ENCODE measurements at regions not wholly inside any gene's neighbourhood (a gene's known extent, or its start where the extent isn't known, plus 50 kb on each side); places are given as distances from the start of the nearest gene placed in this dataset.

DNA sequence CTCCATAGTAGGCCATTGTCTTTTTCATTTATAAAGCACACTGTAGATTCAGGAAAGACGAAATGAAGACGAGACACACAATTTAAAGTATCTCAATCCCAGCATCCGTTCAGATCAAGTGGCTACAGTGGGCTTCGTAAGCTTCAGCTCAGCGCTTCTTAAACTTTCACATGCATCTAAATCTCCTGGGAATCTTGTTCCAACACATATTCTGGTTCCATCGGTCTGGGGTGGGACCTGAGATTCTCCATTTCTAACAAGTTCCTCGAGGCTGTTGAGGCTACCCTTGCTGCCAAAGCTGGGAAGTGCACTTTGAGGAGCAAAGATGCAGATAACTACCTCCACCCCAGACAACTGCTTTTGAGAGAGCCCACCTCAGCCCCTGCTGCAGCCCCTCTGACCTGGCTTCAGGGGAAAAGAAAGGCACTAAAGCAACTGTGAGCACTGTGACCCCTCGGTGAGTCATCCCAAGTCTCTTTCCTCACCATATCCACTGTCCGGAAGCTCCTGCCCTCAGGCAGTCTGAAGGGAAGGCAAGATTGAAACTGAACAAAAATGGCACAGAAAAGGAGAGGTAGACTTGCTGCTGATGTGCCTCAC is 201.1 kb upstream of the FBXO11 start:
- DNase-seq (ENCODE audit: low spot score): peak; percentile 46

DNA sequence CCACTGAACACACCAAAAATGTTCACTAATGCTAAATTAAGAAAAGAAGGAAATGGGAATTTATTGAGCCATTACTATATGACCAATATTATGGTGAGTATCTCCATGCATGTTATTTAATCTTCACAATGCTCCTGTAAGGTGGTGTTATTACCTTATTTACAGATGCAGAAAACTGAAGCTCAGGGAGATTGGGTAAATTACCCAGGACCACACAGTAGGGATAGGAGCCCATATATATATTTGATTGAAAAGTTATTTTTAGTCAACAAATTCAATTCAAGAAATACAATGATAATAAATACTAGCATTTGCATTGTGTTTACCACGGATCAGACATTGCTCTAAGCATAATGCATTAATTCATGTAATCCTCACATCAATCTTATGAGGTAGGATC is 202.2 kb upstream of the FBXO11 start:
- no peak for DNase-seq (ENCODE audit: low spot score)

DNA sequence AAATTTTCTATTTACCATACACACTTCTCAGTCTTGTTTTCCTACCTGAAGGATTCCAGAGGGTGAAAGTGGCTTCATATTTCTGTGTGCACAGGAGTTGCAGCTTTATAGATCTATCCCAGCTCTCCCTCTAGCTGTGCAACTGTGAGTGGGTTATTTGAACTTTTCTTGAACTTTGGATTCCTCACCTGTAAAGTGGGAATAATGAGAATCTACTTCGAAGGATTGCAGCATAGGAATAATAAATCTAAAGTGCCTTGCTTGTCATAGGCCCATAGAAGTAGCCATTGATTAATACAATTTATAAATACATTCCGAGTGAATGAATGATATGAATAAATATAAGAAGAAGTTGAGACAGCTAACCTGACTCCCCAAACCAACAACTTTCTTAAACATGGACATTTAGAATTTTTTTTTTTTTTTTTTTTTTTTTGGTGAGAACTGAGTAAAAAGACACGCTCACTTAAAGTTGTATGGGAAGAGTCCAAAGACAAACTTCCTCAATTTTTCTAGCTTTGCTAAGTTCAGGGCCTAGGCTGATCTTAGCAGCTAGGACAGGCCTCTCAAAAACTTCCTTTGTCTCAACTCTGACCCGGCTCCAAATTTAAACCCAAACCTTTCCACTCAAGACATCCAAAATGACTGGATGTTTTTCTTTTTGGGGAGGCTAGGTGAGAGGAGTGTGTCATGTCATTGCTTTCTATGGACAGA is 203.3 kb upstream of the FBXO11 start:
- no peak for DNase-seq (ENCODE audit: low spot score)

DNA sequence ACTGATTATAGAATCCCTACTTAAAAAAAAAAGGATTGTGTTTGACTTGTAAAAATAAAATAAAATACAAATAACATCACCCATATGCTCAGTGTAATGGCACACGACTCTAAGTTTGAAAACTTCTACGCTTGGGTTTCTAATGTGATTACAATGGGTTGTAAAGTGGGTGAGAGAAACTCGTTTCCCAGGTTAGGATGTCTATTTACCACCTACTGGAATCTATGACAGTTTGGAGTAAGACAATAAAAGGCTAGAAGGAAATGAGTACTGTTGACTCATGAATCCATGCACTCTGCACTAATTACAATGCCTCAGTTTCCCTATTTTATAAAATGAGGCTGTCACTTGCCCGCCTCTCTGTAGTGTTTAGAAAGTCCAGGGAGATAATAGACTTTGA is 204.0 kb upstream of the FOXN2 start:
- DNase-seq (ENCODE audit: low spot score): no peak

DNA sequence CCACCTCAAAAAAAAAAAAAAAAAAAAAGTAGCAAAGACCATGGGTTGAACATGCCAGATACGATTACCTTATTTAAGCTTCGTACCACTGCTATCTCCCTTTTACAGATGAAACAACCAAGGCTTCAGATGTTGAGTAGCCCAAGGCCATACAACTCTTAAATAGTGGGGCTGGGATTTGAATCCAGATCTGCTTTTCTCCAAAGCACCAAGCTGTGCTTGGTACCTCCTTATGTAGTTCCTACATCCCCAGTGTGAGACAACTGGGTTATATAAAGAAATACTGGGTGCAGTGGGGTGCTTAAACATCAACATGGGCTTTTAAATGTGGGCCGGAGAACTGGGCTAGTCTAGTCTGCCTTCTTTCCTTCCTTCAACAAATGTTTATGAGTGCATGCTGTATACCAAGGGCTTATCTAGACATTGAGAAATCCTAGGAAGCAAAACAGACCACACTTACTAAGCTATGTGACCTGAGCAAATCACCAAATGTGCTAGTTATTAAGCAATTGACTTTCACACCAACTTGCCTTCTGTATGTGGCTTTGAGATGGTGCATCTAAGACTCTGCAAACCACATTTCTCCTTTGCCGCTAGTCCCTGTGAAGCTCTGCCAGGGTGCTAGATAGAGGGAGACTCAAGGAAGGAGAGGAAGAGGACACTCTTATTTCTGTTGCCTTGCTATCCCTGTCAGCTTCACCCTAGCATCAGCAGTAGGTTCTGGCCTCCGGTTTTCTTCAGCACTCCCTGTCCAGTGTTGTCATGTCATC is 201.4 kb upstream of the FOXN2 start:
- DNase-seq (ENCODE audit: low spot score): no peak

DNA sequence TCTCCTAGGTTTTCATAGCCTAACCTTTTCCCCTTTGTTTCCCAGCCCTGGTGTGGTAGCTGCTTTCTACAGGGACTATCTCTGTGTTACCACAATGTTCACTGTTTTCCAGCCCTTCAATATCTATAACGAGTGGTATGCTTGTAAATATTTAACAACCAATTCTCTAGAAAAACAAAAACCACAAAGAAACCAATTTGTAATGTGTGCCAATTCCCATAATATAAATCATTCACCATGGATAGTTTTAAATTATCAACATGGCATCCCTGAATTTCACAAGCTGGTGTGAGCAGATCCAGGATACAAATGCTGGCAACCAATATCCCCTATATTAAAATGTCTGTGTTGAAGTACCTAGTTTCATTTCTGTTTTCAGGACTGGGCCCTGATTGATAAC is 200.7 kb upstream of the FOXN2 start:
- no peak for DNase-seq (ENCODE audit: low spot score)

DNA sequence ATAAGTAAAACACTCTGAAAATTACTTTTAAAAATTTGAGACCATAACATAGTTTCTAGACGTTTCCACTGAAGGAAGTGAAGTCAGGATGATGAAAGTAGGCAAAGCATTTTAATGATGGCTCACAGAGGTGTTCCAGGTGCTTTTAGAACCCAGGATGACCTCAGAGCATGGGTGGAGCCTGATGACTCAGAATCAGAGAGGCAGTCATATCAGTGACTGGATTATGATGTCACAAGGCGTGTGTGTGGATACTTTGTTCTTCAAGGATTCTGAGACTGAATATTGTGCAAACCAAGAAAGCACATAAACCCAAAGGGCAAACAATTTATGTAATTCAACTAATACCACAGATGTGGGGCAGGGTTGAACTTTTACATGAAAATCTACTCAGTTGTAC is 200.2 kb upstream of the FOXN2 start:
- DNase-seq (ENCODE audit: low spot score): peak; percentile 15

DNA sequence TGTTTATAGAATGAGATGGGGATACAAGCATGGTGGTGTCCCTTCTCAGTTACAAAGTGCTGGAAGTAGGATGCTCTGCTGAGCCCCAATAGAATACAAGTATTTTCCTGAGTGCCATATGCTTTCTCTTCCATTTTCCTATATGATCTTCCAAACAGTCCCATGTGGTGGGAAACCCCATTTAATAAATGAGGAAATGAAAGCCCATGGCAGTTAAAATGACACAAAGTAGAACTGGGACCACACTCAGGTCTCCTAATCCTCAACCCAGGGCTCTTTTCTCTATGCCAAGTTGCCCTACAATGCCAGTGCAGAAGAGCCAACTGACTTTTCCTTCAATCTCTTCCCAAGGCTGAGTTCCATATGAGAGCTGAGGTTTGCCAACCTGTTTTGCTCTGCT is 198.0 kb upstream of the FOXN2 start:
- DNase-seq (ENCODE audit: low spot score): no peak

DNA sequence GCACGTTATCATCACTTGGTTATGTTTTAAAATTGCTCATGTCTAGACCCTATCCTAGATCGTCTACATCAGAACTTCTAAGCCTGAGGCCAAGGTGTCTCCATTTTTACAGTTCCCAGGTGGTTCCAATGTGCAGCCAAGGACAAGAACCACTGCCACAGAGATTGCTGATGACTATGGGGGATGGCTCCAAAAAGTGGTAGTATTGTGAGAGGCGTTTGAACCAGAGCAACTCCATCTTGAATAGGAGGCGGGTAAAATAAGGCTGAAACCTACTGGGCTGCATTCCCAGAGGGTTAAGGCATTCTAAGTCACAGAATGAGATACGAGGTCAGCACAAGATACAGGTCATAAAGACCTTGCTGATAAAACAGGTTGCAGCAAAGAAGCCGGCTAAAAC is 195.6 kb upstream of the FOXN2 start:
- DNase-seq (ENCODE audit: low spot score): no peak

DNA sequence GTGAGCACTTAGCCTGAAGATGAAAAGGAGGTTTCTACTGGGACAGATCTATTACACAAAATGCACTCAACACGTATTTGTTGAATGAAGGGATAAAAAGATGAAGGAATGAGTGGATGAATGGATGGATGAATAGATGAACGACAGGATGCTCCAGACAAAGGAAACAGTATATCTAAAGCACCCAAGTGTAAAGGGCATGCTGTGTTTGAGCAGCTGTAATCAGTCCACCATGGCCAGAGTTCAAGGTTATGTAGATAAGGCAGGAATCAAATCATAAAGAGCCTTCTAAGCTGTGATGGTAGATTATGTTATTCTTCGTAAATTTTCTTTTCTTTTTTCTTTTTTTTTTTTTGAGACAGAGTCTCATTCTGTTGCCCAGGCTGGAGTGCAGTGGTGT is 194.4 kb upstream of the FOXN2 start:
- no peak for DNase-seq (ENCODE audit: low spot score)

DNA sequence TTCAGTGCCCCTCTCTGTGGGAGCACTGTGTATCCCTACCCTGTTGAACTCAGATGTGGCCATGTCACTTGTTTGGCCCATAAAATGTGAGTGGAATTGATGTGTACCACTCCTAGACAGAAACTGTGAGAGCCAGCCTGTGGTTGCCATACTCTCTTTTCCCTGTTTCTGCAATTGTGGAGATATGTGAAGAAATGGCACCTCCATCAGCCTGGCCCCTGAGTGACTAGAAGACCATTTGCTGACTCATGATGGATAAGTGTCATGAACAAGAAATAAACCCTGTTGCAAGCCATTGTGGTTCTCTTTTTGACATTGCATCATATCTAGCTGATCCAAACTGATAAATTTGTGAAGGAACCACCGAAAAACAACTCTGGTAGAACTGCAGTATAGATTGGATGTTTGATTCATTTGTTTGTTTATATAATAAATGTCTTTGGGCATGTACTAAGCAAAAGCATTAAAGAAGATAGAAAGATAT is 193.7 kb upstream of the FOXN2 start:
- no peak for DNase-seq (ENCODE audit: low spot score)

DNA sequence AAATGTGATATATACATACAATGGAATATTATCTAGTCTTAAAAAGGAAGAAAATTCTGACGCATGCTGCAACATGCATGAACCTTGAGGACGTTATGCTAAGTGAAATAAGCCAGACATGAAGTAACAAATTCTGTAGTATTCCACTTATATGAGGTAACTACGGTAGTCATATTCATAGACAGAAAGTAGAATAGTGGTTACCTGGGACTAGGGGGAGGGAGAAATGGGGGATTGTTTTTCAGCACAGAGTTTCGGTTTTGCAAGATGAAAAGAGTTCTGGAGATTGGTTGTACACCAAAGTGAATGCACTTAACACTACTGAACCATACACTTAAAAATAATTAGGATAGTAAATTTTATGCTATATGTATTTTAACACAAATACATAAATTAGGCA is 192.3 kb upstream of the FOXN2 start:
- no peak for DNase-seq (ENCODE audit: low spot score)

DNA sequence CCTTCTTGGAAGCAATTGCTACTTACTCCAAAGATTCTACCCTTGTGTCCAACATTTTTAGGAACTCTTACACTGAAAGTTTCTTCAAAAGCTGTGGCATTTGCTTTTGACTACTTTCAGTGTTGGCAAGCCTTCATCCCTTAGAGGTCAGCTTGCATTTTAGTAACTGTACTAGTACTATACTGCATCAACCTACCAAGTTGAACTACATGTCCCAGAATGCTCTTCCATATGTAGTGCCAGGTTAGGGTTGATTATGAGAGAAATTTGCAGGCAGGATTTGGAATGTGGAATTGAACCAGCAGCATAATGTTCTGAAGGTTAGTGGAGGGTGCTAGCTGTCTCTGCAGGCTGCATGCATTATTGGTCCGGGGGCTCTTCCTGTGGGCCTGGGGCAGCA is 189.9 kb upstream of the FOXN2 start:
- peak; percentile 5 for DNase-seq (ENCODE audit: low spot score)

DNA sequence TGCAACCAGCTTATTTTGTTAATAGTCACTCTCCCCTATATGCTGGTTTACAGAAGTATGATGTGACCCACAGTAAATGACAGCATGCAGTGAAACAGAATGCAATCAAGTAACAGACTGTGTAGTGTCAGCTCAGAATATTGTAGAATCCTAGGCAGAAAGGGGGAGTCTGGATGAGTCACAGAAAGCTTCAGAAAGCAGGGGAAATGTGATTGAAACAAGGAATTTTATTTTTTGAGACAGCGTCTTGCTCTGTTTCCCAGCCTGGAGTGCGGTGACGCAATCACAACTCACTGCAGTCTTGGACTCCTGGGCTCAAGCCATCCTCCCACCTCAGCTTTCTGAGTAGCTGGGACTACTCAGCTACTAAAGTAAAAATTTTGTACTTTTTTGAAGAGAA is 188.3 kb upstream of the FOXN2 start:
- peak; percentile 18 for DNase-seq (ENCODE audit: low spot score)

DNA sequence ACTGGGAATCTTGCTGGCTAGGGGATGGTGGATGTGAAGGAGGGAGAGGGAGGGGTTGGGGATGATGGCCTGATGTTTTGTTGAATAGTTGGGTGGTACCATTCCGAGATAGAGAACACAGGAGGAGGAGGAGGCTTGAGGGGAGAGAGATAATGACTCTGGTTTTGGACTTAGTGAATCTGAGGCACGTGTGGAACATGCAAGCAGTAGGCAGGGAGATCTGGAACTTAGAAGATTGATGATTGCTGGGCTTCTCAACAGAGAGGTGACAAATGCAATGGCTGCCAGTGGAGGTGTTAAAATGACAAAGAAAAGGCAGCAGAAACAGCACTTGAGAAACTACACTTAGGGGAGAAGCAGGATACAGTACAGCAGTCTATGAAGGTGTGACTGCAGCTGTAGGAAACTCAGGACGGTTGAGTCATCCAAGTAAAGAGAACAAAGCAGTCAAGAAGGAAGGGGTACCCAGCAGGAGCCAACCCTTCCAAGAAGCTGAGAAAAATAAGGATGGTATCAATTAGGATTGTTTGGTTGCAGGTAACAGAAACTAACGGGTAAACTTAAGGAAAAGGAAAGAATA is 186.8 kb upstream of the FOXN2 start:
- DNase-seq (ENCODE audit: low spot score): no peak

DNA sequence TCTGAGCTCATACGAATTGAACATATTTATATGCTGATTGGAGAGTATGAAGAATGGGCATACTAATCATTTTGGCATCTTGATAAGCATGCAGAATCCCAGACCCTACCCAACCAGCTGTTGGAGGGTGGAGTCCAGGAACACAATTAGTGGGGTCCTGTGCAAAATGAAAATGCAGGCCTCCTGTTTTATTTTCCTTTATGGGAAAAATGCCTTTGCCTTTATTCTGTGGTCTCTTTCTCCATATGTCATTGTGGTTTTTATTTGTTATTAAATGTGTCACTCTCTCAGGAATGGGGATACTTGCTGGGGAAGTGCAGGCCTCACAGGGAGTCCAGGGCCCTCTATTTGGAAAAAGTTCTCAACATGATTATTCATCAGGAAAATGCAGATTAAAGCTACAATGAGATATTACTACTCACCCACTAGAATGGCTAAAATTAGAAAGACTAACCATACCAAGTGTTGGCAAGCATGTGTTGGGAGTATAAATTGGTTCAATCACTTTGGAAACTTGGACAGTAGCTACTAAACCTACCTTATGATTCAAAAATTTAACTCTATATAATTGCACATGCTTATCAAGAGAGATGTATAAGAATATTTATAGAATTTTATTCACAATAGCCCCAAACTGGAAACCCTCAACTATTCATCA is 185.1 kb upstream of the FOXN2 start:
- peak; percentile 12 for DNase-seq (ENCODE audit: low spot score)

DNA sequence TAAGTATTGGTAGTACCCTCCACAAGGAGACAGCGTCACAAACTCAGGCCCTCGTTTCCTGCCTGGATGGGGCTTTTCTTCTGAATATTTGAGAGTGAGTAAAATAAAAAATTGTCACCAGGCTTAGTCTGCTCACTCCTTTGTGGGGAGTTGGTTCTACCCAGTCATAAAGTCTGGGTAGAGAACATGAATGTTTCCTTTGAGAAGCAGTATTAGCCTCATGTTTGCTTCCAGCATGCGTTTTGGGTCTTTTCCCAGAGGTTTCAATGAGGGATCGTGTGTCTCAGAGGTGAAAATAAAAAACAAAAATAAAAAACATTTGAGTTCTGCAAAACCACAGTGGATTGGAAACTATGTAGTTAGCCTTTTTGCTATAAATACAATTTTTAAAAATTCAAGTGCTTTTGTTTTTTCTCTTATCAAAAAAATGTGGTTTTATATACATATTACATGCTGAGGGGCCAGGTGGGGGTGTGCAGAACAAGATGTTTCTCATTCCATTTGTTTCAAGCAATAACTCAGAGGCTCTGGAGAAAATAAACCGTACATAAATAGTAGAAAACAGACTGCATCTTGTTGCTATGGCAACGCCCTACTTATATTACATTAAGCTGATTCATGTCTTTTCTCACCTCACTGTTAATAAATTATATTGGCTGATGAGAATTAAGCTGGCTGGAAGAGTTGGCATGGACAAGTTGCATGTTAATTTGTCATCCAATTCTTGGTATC is 182.8 kb upstream of the FOXN2 start:
- DNase-seq (ENCODE audit: low spot score): peak; percentile 39

DNA sequence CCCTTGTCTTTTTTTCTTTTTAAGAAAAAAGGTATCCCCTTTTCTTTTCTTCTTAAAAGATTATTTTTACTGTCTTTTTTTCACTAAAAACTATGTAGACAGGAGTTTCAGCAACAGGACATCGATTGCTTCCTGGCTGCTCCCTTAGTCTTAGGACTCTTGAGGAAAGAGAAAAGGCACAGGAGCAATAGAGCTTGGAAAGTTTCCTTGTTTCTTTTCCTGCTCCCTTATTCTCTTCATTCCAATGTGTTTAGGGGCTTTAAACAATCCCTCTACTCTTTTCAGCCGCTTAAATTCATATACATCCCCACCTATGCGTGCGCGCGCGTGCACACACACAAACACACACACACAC is 182.2 kb upstream of the FOXN2 start:
- no peak for DNase-seq (ENCODE audit: low spot score)

DNA sequence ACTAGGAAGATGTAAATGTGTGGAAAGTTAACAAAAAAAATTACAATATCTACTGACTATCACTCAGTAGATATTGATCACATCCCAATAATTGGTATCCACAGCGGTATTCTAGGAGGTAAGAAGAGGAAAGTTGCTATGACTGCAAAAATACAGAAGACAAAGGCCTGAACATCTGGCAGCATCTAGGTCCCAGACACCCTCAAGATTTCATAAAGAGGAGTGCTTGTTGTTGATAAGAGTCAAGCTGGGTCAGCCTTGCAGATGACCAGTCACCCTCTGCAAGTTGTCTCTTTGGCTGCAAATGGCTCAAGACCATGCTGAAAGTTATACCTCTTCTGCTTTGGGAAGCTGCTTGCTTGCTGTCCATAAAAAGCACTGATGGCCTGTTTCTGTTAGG is 179.8 kb upstream of the FOXN2 start:
- no peak for DNase-seq (ENCODE audit: low spot score)

DNA sequence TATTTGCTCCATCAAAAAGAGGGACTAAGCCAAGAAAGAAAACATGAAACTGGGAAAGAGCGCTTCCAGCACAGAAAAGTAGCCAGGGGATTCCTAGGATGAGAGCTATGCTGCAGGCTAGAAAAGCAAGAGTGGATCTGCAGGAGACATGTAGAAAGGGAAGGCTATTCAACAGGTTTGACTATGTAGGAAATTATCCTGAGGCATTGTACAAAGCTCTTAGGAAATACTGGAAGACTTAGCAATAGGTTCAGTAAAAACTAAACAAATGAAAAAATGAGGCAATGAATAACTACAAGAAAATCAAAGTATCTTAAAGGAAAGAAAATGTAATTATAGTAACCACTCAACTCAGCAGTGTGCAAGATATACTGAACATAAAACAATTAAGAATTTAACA is 178.7 kb upstream of the FOXN2 start:
- DNase-seq (ENCODE audit: low spot score): no peak

DNA sequence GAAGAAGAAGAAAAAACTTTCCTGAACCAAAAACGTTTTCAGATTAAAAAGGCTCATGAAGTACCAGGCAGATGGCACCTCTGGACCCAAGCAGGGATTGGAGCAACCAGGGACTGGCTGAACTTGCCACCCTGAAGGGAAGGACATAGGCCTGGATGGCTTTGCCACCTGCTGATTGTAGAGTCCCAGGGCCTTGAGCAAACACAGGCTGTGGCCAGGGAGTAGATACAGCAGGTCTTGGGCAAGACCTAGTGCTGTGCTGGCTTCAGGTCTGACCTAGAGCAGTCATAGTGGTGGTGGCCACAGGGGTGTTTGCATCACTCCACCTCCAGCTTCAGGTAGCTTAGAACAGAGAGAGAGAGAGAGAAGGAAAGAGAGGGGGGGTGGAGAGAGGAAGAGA is 176.7 kb upstream of the FOXN2 start:
- no peak for DNase-seq (ENCODE audit: low spot score)

DNA sequence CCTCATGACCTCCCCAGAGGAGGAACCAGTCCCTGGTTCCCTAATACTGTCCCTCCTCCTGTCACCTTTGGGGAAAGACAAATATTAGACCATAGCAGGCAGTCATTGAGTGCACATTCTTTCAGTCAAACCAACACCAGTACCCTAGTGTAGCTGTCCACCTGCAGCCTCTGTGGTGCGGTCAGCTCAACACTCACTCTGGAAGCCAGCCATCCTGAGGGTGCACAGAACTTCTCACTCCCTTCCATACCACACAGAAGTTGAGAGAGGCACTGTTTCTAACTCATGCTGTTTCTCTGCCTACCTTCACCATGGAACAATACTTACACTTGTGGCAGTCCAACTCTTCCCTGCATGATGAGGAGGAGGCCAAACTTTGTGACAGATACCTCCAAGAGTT is 175.6 kb upstream of the FOXN2 start:
- no peak for DNase-seq (ENCODE audit: low spot score)

Measured in AG08395 (cell line).